Stomach (tissue), 4 donors: ENCODE measurements at regions not wholly inside any gene's neighbourhood (a gene's known extent, or its start where the extent isn't known, plus 50 kb on each side); places are given as distances from the start of the nearest gene placed in this dataset.

ENCODE experiments used
- POLR2A ChIP-seq, 4 donors: fragments of 450-650 bp; IDR thresholded peaks; one replicate each; pipeline ENCODE4 v1.6.1; 2016; ENCODE audit warnings: antibody characterized with exemption in 4 of 4, control low read depth in 2 of 4, mild to moderate bottlenecking in 1 of 4, moderate library complexity in 1 of 4
- TF ChIP-seq, protein P1 (sequence below), 7 experiments: fragments of 450-650 bp in 4 of 7; fragments of 200-600 bp in 3 of 7; sonication (generic) in 3 of 7; IDR thresholded peaks; one replicate each; pipeline ENCODE4 v1.5.1; 2016 to 2019; ENCODE audit warnings: antibody characterized with exemption in 7 of 7, control low read depth in 2 of 7, mild to moderate bottlenecking in 1 of 7

DNA sequence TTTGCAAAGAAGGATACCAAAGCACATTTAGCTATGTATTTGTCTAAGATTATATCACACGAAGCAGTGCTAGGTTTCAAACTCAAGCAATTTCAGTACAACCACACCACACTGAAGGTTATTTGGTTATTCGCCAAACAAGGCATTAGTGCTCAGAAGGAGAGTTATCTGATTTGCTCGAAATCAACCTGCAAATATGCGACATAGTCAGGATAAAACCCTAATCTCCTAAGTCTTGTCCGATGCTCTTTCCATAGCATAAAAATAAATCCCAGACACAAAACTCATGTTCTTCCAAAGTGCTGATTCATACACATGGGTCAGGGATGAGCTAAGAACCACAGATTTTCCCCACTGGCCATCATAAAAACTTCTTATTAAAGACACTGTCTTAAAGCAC is 1288.0 kb upstream of the SORCS1 start:
- TF ChIP-seq POLR2A (IDR thresholded peaks at IDR 0.05) = no peak
- TF ChIP-seq, protein P1, sequence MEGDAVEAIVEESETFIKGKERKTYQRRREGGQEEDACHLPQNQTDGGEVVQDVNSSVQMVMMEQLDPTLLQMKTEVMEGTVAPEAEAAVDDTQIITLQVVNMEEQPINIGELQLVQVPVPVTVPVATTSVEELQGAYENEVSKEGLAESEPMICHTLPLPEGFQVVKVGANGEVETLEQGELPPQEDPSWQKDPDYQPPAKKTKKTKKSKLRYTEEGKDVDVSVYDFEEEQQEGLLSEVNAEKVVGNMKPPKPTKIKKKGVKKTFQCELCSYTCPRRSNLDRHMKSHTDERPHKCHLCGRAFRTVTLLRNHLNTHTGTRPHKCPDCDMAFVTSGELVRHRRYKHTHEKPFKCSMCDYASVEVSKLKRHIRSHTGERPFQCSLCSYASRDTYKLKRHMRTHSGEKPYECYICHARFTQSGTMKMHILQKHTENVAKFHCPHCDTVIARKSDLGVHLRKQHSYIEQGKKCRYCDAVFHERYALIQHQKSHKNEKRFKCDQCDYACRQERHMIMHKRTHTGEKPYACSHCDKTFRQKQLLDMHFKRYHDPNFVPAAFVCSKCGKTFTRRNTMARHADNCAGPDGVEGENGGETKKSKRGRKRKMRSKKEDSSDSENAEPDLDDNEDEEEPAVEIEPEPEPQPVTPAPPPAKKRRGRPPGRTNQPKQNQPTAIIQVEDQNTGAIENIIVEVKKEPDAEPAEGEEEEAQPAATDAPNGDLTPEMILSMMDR (IDR thresholded peaks at IDR 0.05) = no peak
